ENCODE measurements at regions not wholly inside any gene's neighbourhood (a gene's known extent, or its start where the extent isn't known, plus 50 kb on each side); places are given as distances from the start of the nearest gene placed in this dataset.

GRCh38 chrX:39398963-39399261 lies 597.7 kb downstream of the MID1IP1 start:
- CTCF ChIA-PET, result no interaction called here
- no peak for ATAC-seq
- DNase-seq (ENCODE audit: low read depth, low spot score), result no peak
- no TSS peak for BruUV-seq (replicated peaks)
- Histone ChIP-seq H3K27ac (ENCODE audit: low read depth, low read length) (no peak overlapping the region), H3K27me3 (ENCODE audit: insufficient read depth, low read length) (no peaks in the 10 kb centered on the region), H3K4me3 (replicated peaks in 1 of 2; ENCODE audit: low read depth in 1 of 2, low read length in 2 of 2) (no peak overlapping the region), H3K79me2 (ENCODE audit: insufficient read depth, low read length) (no peaks in the 10 kb centered on the region), H2AFZ (ENCODE audit: low read depth, low read length, poor library complexity, severe bottlenecking) (no peak overlapping the region), H3K4me2 (ENCODE audit: low read length) (no peak overlapping the region), H4K20me1 (ENCODE audit: insufficient read depth) (no peaks in the 10 kb centered on the region), H3K36me3 (ENCODE audit: control insufficient read depth in 1 of 2, insufficient read depth in 2 of 2, low read length in 2 of 2) (no peaks in the 10 kb centered on the region), H3K9ac (ENCODE audit: low read length) (no peak overlapping the region), H3K9me3 (ENCODE audit: control insufficient read depth in 1 of 2, insufficient read depth in 1 of 2, low read depth in 1 of 2, low read length in 2 of 2) (no peaks in the 10 kb centered on the region), H3K4me1 (ENCODE audit: control insufficient read depth in 1 of 2, insufficient read depth in 2 of 2, low read length in 2 of 2) (no peaks in the 10 kb centered on the region), H3K9me2 (ENCODE audit: insufficient read depth) (no peaks in the 10 kb centered on the region)
- TF ChIP-seq TCF7L2 (IDR thresholded peaks at IDR 0.05; ENCODE audit: borderline replicate concordance, extremely low read depth, insufficient read depth, insufficient read length) (no peak), CTCF (IDR thresholded peaks at IDR 0.05 in 2 of 3, conservative IDR thresholded peaks at IDR 0.05 in 1 of 3; ENCODE audit: borderline replicate concordance in 1 of 3, insufficient read depth in 1 of 3, low read depth in 2 of 3, low read length in 2 of 3) (no peak), RAD21 (IDR thresholded peaks at IDR 0.05; ENCODE audit: low read depth) (no peak), SP1 (IDR thresholded peaks at IDR 0.05; ENCODE audit: low read depth) (no peak), POLR2AphosphoS5 (IDR thresholded peaks at IDR 0.05; ENCODE audit: low read depth, low read length) (no peak)
- intact Hi-C loops (cut with micrococcal nuclease), result no loop called here
- RAD21 ChIA-PET (ENCODE audit: low non-redundant PET in 1 of 2, low total read pairs in 2 of 2, uncharacterized antibody in 2 of 2, unreplicated experiment in 2 of 2), result no interaction called here
- POLR2A ChIA-PET, result no interaction called here

- no peaks in the 10 kb centered on the region for H3K27me3 ChIP-seq (ENCODE audit: insufficient read depth, low read length)
- H3K36me3 ChIP-seq (ENCODE audit: control insufficient read depth in 1 of 2, insufficient read depth in 2 of 2, low read length in 2 of 2), result no peaks in the 10 kb centered on the region
- ChIA-PET CTCF (no interaction called here), POLR2A (no interaction called here), RAD21 (ENCODE audit: low non-redundant PET in 1 of 2, low total read pairs in 2 of 2, uncharacterized antibody in 2 of 2, unreplicated experiment in 2 of 2) (no interaction called here)
- H3K9ac ChIP-seq (ENCODE audit: low read length), result no peak overlapping the region
- no peaks in the 10 kb centered on the region for H3K9me2 ChIP-seq (ENCODE audit: insufficient read depth)
- DNase-seq (ENCODE audit: low read depth, low spot score) (no peak), ATAC-seq (no peak)
- H3K4me2 ChIP-seq (ENCODE audit: low read length), result no peak overlapping the region
- no peaks in the 10 kb centered on the region for H3K9me3 ChIP-seq (ENCODE audit: control insufficient read depth in 1 of 2, insufficient read depth in 1 of 2, low read depth in 1 of 2, low read length in 2 of 2)
- H3K27ac ChIP-seq (ENCODE audit: low read depth, low read length), result no peak overlapping the region
- no peaks in the 10 kb centered on the region for H4K20me1 ChIP-seq (ENCODE audit: insufficient read depth)
- H2AFZ ChIP-seq (ENCODE audit: low read depth, low read length, poor library complexity, severe bottlenecking), result no peak overlapping the region
- no peaks in the 10 kb centered on the region for H3K79me2 ChIP-seq (ENCODE audit: insufficient read depth, low read length)
- H3K4me1 ChIP-seq (ENCODE audit: control insufficient read depth in 1 of 2, insufficient read depth in 2 of 2, low read length in 2 of 2), result no peaks in the 10 kb centered on the region
- intact Hi-C loops (cut with micrococcal nuclease), result no loop called here
- BruUV-seq (replicated peaks), result no TSS peak
- H3K4me3 ChIP-seq (replicated peaks in 1 of 2; ENCODE audit: low read depth in 1 of 2, low read length in 2 of 2), result no peak overlapping the region
- TF ChIP-seq MAX (IDR thresholded peaks at IDR 0.05), result no peak
- no peak for TF ChIP-seq CEBPB (IDR thresholded peaks at IDR 0.05; ENCODE audit: low read depth)
- no peak for TF ChIP-seq POLR2AphosphoS5 (IDR thresholded peaks at IDR 0.05; ENCODE audit: low read depth, low read length)
- TF ChIP-seq TCF7L2 (IDR thresholded peaks at IDR 0.05; ENCODE audit: borderline replicate concordance, extremely low read depth, insufficient read depth, insufficient read length), result no peak
- TF ChIP-seq ZBTB33 (IDR thresholded peaks at IDR 0.05; ENCODE audit: extremely low read depth, insufficient replicate concordance, low read length), result no peak
- TF ChIP-seq SIN3A (IDR thresholded peaks at IDR 0.05; ENCODE audit: low read depth), result no peak
- no peak for TF ChIP-seq EZH2 (IDR thresholded peaks at IDR 0.05)
- no peak for TF ChIP-seq ZFX (IDR thresholded peaks at IDR 0.05)
- no peak for TF ChIP-seq FOSL1 (IDR thresholded peaks at IDR 0.05; ENCODE audit: low read depth)
- TF ChIP-seq CBX3 (IDR thresholded peaks at IDR 0.05; ENCODE audit: low read depth), result no peak
- no peak for TF ChIP-seq RAD21 (IDR thresholded peaks at IDR 0.05; ENCODE audit: low read depth)
- TF ChIP-seq JUND (IDR thresholded peaks at IDR 0.05), result no peak
- TF ChIP-seq SRF (IDR thresholded peaks at IDR 0.05; ENCODE audit: low read depth), result no peak
- no peak for TF ChIP-seq ZNF274 (IDR thresholded peaks at IDR 0.05; ENCODE audit: low read depth, low read length)
- TF ChIP-seq POLR2A (IDR thresholded peaks at IDR 0.05; ENCODE audit: borderline replicate concordance, extremely low read depth, insufficient read depth, insufficient read length), result no peak
- no peak for TF ChIP-seq ELF1 (IDR thresholded peaks at IDR 0.05; ENCODE audit: borderline replicate concordance, low read depth)
- TF ChIP-seq YY1 (IDR thresholded peaks at IDR 0.05; ENCODE audit: extremely low read depth, insufficient replicate concordance, low read depth, low read length), result no peak
- no peak for TF ChIP-seq EZH2phosphoT487 (IDR thresholded peaks at IDR 0.05; ENCODE audit: borderline replicate concordance)
- TF ChIP-seq EGR1 (IDR thresholded peaks at IDR 0.05; ENCODE audit: low read depth), result no peak
Observed at GRCh38 chrX:39399387-39399786, 598.1 kb downstream of the MID1IP1 start.

All from HCT116 (cell line).